ENCODE measurements at regions not wholly inside any gene's neighbourhood (a gene's known extent, or its start where the extent isn't known, plus 50 kb on each side); places are given as distances from the start of the nearest gene placed in this dataset.

DNA sequence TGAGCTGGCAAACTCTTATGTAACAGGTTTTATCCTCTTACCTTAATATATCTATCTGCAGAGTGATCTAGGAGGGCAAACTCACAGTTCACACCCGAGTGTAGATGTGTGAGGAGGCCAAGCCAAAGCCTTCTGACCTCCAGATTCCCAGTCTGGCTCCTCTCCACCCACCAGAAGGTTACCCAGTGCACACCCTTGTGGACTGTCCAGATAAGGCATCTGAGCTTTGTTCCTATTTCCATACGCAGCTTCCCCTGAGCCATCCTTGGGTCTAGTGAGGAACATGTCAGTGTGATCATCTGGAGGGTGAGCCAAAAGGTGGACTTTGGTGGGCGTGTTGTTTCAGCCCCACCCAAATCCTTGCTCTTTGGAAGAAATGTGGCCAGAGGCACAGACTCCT, 203.0 kb upstream of the MEOX2 start:
- H3K4me3 ChIP-seq: no peak overlapping the region
- H3K9me3 ChIP-seq: no peaks in the 10 kb centered on the region
- peaks cover 0 to 29% (median 5%) of the 10 kb centered on the region in 4 donors for H3K4me1 ChIP-seq
- peak in 1 of 2 donors; percentile 26 for DNase-seq
- TF ChIP-seq, protein P1, sequence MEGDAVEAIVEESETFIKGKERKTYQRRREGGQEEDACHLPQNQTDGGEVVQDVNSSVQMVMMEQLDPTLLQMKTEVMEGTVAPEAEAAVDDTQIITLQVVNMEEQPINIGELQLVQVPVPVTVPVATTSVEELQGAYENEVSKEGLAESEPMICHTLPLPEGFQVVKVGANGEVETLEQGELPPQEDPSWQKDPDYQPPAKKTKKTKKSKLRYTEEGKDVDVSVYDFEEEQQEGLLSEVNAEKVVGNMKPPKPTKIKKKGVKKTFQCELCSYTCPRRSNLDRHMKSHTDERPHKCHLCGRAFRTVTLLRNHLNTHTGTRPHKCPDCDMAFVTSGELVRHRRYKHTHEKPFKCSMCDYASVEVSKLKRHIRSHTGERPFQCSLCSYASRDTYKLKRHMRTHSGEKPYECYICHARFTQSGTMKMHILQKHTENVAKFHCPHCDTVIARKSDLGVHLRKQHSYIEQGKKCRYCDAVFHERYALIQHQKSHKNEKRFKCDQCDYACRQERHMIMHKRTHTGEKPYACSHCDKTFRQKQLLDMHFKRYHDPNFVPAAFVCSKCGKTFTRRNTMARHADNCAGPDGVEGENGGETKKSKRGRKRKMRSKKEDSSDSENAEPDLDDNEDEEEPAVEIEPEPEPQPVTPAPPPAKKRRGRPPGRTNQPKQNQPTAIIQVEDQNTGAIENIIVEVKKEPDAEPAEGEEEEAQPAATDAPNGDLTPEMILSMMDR (IDR thresholded peaks at IDR 0.05): no peak
- no peaks in the 10 kb centered on the region for H3K27me3 ChIP-seq
- intact Hi-C loops (cut with DNase I; ENCODE audit: low total_unique reads): no loop called here
- no peaks in the 10 kb centered on the region for H3K36me3 ChIP-seq
- no peak overlapping the region for H3K27ac ChIP-seq

GRCh38 chr7:15888090-15888489, 201.6 kb upstream of the MEOX2 start:
- no peak for DNase-seq

DNA sequence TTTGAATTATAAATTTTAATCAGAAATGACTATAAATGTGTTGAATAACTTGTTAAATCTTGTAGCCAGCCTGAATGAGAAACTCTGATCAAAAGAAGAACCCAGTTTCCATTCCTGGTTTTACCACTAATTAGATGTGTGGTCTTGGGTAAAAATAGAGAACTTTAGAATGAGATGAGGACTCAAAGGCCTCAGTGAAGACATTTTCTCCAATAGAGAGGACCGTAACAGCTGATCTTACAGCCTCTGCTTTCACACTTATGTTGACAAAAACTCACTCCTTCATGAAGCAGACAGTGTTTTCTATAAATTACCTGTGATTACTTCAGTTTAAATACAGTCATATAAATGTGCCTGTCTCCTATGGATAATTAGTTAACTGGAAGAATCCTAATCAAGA, 200.1 kb upstream of the MEOX2 start:
- TF ChIP-seq, protein P1 (IDR thresholded peaks at IDR 0.05): no peak

More at GRCh38 chr7:15888090-15888489, 201.6 kb upstream of the MEOX2 start:
- peaks cover 0 to 29% (median 5%) of the 10 kb centered on the region in 4 donors for H3K4me1 ChIP-seq
- H3K27ac ChIP-seq: peak overlapping the region in 1 of 2 donors; percentile 36
- H3K9me3 ChIP-seq: no peaks in the 10 kb centered on the region
- no peaks in the 10 kb centered on the region for H3K36me3 ChIP-seq
- TF ChIP-seq, protein P1 (IDR thresholded peaks at IDR 0.05): no peak
- intact Hi-C loops (cut with DNase I; ENCODE audit: low total_unique reads): no loop called here
- H3K27me3 ChIP-seq: no peaks in the 10 kb centered on the region
- H3K4me3 ChIP-seq: no peak overlapping the region

GRCh38 chr7:15885678-15886077, 199.2 kb upstream of the MEOX2 start:
- TF ChIP-seq, protein P1 (IDR thresholded peaks at IDR 0.05): no peak
- Histone ChIP-seq H3K27me3 (no peaks in the 10 kb centered on the region), H3K36me3 (no peaks in the 10 kb centered on the region), H3K4me3 (no peak overlapping the region), H3K9me3 (peaks cover 0 to 6% (median 0%) of the 10 kb centered on the region in 3 donors), H3K27ac (no peak overlapping the region), H3K4me1 (peaks cover 0 to 16% (median 5%) of the 10 kb centered on the region in 4 donors)
- no peak for DNase-seq
- intact Hi-C loops (cut with DNase I; ENCODE audit: low total_unique reads): no loop called here

More for the DNA sequence above, 200.1 kb upstream of the MEOX2 start:
- intact Hi-C loops (cut with DNase I; ENCODE audit: low total_unique reads): no loop called here
- Histone ChIP-seq H3K36me3 (no peaks in the 10 kb centered on the region), H3K27me3 (no peaks in the 10 kb centered on the region), H3K27ac (no peak overlapping the region), H3K4me1 (peaks cover 0 to 25% (median 5%) of the 10 kb centered on the region in 4 donors), H3K4me3 (no peak overlapping the region), H3K9me3 (peaks cover 0 to 3% (median 0%) of the 10 kb centered on the region in 3 donors)
- DNase-seq: no peak

DNA sequence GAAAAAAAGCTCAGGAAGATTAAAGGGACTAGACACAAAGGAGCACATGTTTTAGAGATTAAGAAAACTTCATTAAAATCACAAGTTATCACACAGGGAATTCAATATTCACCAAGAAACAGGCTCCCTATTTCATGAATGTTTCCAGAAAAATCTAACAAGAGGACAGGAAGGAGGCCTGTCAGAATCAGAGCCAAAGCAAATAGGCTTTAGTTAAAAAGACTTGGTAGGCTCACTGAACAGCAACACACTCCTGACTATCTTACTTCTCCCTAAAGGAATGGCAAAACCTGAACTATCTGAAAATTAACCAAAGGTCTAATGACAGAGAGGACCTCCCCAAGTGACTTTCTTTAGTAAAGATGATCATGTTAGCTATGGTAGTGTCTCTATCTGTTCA, 188.3 kb upstream of the MEOX2 start:
- no peak overlapping the region for H3K27ac ChIP-seq
- H3K4me1 ChIP-seq: peaks cover 0 to 5% (median 2%) of the 10 kb centered on the region in 4 donors
- H3K9me3 ChIP-seq: no peaks in the 10 kb centered on the region
- no peak for DNase-seq
- intact Hi-C loops (cut with DNase I; ENCODE audit: low total_unique reads): no loop called here
- TF ChIP-seq, protein P1 (IDR thresholded peaks at IDR 0.05): no peak
- H3K27me3 ChIP-seq: no peaks in the 10 kb centered on the region
- H3K4me3 ChIP-seq: no peak overlapping the region
- H3K36me3 ChIP-seq: no peaks in the 10 kb centered on the region

DNA sequence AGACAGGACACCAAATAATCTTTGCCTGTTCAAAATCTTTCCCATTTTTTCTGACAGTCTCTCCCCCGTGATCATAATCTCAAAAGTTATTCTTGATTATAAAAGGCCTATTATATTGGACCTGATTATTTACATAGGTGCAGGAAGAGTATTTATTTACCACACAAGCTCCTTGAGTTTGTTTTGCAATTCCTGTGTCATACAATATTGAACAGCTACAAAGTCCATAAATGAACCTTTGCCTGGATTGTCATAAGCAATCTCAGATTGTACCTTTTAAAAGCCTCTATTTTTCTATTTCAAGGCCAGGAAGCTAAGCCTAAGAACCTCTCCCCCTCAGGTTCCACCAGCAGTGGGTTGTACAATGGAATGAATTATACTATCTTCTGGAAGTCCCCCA, 183.9 kb upstream of the MEOX2 start:
- DNase-seq: no peak
- no peaks in the 10 kb centered on the region for H3K27me3 ChIP-seq
- TF ChIP-seq, protein P1 (IDR thresholded peaks at IDR 0.05): no peak
- H3K36me3 ChIP-seq: no peaks in the 10 kb centered on the region
- H3K4me1 ChIP-seq: peaks cover 0 to 5% (median 2%) of the 10 kb centered on the region in 4 donors
- intact Hi-C loops (cut with DNase I; ENCODE audit: low total_unique reads): no loop called here
- no peak overlapping the region for H3K4me3 ChIP-seq
- no peak overlapping the region for H3K27ac ChIP-seq
- H3K9me3 ChIP-seq: no peaks in the 10 kb centered on the region

Measured in tibial artery (tissue), 4 donors.